GM19467 (cell line): ENCODE measurements at regions not wholly inside any gene's neighbourhood (a gene's known extent, or its start where the extent isn't known, plus 50 kb on each side); places are given as distances from the start of the nearest gene placed in this dataset.

ENCODE experiments used
- ATAC-seq: cut with Tn5 transposase; IDR thresholded peaks from one replicate; pipeline ENCODE4 v1.9.1; 2021; ENCODE audit warnings: mild to moderate bottlenecking, moderate library complexity; ENCODE audit not compliant: unreplicated experiment

DNA sequence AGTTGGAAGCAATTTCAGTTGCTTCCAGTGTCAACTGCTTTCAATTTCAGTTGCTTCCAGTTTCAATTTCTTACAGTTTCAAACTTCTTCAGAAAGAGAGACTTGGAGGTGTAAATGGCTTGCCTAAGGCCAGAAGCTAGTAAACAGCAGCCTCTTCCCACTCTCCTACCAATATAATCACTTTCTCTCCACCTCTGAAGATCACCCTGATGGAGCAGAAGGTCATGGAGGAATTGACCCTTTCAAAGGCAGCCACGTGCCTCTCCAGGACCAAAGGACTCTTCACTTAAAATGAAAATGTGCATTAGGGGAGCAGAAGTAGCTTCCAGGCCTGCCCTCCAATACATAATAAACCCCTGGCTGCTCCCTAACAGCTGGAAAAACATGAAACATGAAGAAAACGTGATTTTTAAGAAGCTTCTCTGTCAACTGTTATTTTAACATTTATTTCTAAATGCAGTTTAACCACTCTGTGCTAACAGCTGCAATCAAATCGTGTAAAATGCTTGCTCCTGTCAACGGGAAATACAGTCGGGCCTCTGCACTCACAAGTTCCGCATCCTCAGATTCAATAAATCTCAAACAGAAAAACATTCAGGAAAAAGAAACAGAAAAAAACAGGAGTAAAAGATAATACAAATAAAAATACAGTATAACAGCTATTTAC lies 1020.6 kb downstream of the XPNPEP1 start:
- peak; percentile 52 for ATAC-seq

DNA sequence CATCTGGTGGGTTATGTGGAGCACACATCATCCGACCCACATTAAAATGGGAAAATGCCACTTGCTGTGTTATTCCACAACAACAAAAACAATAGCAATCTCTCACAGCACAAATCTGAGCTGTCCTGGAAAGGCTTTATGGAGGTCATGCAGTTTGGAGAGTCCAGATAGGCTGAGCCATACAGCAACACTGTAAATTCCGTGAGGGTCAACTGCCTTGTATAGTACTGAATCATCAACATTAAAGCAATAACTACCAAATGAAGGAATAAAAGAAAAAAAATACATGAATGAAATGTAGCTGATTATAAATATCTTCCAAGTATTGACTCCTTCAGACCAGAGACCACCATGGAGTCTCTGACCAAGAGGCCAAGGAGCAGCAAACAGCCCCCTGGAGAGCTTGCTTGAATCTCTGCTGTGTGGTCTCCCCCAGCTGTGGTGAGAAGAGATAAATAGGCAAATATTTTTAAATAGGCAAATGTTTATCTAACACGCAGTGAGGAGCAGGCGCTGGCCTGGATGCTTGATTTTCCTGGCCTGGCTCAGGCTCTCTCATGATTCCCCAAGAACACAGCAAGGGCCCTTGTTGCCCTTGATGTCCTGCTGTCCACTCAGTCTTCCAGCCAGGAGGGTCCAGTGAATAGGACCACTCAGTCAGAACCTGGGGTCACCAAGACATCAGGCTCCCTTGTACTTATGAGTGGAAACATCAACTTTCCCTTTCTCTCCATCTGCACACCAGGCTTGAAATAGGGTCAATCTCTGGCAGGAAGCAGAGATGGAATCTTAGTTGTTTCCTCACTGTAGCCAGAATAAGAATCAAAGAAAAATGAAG lies 1021.3 kb downstream of the XPNPEP1 start:
- ATAC-seq: peak; percentile 8

DNA sequence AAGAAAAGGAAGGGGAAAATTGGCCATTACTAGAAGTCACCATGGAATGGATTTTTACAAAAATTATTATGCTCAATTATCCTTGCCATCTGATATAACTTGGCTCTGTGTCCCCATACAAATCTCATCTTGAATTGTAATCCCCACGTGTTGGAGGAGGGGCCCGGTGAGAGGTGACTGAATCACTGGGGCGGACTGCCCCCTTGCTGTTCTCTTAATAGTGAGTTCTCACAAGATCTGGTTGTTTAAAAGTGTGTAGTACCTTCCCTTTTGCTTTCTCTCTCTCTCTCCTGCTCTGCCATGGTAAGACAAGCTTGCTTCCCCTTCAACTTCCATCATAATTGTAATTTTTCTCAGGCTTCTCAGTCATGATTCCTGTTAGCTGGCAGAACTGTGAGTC lies 1023.6 kb downstream of the XPNPEP1 start:
- ATAC-seq: no peak

DNA sequence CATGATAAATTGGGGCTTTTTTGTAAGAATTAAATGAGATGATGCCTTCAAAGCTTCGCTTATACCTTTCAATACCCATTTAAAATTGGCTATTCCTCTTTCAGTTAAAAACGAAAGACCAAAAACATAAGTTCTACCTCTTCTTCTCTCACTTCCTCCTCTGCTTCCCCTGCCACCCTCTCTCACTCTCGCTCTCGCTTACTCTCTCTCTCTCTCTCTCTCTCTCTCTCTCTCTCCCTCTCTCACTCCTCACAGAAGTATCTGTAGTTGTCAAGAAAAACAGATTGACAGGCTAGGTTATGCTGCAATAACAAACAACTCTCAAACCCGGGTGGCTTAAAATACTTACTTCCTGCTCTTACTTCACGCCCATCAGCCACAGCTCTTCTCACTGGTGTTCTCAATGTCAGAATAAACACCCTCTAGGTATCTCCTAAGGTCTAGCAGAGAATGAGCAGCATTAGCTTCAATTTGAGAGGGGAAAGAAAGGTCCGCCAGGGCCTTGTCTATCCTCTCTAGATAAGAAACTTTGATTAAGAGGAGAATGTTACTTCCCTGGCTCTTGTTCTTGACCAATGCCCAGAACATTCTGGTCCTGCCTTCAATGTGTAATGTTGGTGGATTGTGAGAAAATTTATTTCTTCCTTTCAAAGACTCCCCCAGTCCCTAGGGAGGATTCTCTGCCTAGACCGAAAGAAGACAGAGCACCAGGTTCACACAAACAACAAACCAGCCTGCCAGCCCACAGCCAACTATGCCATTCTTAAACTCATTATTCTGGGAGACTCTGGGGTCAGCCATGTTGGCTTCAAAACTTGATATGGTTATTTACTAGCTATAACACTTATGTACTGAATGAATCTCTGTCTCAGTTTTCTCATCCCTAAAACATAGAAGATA lies 1028.7 kb downstream of the XPNPEP1 start:
- ATAC-seq: peak; percentile 73

DNA sequence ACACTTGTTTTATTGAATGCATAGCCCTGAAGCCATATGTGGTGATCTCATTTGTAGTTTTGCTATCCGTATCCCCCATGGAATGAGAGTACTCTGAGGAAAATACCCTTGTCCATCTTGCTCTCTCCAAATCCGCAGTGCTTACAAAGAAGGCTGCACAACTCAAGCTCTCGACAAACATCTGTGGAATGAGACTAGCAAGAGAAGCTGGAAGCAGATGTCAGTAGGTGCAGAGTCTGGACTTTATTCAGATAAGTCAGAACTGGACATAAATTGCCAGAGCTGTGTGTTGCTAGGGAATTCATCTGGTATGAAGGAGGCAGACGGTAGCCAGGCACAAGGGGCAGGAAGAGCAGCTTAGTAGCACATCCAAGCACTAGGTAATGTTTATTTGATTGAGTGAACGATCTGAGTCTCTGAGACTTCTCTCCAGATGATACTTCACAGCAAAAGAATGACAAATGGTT lies 1046.2 kb downstream of the XPNPEP1 start:
- ATAC-seq: no peak

DNA sequence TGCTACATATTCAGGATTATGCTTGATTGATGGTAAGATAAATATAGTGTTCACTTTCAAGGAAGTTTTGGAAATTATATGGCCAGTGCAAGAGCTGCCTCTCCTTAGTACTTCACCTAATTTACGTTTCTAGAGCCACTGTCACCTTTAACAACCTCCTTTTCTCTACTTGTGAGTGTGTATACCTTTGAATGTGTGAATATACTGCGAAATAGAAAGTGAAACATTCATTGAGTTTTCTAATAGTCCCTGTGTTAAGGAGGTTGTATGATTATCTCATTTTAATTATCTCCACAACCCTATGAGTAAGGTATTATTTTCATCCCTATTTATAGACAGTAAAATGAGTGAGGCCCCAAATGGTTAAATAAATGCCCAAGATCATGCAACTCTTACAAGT lies 1050.5 kb downstream of the XPNPEP1 start:
- peak; percentile 65 for ATAC-seq

DNA sequence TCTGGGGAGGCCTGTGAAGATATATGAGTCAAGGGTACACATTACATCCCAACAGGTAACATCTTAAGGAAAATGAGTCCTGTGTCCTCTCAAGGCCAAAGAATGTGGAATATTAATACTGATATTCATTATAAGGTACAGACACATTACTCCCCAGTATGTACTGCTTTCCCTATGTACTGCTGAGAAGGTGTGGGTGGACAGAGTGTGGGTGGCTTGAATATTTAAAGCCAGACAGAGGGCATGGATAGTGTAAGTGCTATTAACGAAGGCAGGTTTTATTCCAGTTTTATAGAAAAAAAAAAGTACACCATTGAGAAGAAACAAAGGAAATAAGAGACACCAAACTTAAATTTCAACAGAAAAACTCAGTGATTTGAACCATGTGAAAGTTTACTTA lies 1054.4 kb downstream of the XPNPEP1 start:
- no peak for ATAC-seq

DNA sequence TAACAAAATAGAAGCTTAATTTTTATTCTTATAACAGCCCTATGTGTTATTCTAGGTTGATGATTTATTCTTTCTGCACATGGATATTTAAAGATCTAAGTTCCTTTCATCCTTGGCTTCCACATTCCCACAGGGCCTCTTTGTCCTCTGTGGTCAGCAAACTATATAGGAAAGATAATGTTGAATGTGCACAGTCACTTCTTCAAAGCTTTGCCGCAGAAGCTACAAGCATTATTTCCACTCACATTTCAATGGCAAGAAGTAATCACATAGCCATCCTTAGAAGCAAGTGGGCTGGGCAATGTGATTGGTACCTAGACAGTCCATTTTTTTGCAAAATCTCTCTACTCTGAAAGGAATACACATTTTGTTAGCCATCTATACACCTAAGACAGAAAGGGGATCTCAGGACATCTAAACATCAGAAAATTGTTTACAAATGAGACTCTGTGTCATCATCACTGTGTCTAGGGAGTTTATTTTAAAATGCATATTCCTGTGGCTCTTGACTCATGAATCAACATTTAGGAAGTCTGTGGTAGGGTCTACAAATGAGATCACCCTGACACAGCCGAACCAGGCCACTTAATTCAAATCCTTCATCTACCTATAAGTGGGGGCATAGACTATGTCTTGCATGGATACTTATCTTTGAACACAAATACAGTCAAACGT lies 1060.5 kb downstream of the XPNPEP1 start:
- no peak for ATAC-seq

DNA sequence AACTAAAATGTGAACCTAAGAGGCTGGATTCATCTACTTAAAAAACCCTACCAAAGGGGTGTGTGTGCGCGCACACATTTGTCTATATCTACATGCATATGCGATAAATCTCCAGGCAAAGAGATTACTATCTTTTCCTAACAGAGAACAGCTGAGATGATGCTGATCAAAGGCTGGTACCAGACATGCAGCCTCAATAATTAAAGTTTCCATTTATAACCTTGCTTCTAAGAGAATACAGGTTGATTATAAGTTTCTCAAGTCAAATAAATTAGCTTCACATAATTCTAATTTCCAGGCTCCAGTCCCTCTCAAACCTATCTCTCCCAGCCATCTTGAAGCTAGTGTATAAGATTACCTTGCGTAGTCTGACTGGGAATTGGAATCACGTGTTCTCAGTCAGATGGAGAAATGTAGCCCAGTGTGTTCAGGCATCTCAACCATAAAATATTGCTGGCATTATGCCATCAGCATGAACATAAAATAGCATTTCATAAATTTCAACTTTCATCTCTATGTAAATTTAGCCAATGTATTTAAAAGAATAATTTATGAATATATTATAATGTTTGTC lies 1062.0 kb downstream of the XPNPEP1 start:
- no peak for ATAC-seq

DNA sequence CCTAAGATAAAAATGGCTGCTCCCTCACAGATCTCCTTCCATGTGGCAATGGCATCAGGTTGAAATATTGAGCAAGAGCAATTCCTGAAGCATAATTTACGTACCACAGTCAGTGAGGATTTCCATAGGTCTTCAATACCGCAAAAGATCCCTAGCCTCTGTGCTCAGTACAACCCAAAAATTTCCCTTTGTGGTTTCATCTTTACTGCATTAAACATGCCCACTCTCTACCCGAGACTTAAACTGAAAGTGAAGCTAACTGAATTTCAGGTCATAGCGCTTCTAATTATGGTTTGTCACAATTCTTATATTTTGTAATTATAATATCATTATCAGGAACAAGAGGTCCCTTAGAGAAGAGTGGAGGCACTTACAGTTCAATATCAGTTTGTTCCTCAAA lies 1071.1 kb downstream of the XPNPEP1 start:
- peak; percentile 59 for ATAC-seq

DNA sequence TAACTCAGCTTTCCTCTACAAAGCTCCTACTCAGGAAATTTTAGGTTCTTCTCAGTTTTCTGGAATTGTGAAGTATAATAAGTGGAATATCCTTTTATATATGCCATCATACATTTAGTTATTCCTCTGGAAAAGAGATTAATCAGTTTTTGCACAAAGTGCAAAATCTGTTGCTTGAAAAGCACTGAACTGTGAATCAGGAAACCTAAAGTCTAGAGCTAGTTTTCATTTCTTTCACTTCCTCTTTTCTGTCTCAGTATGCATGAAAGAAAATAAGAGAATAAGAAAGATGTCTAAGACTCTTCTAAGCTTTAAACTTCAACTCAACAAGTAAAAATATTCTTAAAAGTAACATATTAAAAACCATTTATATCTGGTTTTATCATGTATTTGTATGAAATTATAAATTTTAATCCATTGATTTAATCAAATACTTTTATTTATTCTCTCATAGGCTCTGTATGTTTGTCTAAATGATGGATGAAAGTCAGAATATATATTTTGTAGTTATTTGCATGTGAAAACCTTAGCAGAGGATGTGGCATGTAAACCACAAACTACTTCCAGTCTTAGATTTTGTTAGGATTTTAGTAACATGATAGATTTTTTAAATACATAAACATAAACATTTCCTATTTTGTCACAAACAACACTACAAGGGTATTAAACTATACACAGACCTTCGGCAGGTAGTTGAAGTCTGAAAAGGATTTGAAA lies 1073.0 kb downstream of the XPNPEP1 start:
- peak; percentile 78 for ATAC-seq

DNA sequence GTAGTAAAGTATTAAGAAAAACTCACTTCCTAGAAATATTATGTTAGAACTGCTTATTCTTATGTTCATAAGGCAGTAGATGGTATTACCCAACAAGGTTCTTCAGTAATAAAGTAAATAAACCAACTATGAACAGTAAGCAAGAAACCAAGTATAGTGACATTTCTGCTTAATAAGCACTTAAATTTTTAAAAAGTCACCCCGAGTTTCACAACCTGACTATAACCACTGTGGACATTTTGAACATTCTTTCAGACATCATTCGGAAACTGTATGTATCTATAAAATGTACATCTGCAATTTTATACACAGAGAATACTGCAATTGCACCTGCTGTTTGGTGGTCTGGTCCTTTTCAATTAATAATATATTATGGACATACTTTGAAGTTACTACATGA lies 1073.6 kb downstream of the XPNPEP1 start:
- no peak for ATAC-seq

DNA sequence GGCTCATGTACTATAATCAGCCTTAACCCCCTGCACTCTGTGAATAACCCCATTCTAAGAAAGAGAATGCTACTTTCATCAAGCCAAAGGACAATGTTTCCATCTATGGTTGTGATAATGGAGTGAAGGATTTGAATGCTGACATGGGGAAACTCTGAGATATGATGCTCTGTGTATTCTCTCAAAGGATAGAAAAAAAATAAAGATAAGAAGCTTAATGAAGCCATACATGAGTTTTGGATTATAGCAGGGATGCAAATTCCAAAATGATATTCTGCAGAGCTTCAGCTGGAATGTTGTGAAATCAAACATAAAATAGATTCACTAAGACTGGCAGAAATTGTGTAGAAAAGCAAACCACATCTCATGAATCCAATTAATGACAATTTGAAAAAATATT lies 1074.1 kb downstream of the XPNPEP1 start:
- no peak for ATAC-seq

DNA sequence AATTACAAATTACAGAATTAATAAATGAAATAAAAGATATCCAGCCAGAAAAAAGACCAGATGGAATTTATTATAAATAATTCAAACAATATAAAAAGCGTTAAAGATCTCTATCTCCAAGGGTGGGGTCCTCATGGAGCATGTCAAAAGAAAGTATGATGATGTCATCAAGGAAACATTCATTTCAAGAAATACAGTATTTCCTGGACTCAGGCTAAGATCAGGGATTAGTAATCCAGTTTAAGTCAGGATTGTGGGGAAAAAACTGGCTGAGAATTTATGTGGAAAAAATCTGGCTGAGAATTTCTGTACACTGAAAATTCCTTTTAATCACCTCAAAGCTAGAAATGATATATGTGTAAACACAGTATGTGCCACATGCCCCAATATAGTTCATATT lies 1075.3 kb downstream of the XPNPEP1 start:
- no peak for ATAC-seq

DNA sequence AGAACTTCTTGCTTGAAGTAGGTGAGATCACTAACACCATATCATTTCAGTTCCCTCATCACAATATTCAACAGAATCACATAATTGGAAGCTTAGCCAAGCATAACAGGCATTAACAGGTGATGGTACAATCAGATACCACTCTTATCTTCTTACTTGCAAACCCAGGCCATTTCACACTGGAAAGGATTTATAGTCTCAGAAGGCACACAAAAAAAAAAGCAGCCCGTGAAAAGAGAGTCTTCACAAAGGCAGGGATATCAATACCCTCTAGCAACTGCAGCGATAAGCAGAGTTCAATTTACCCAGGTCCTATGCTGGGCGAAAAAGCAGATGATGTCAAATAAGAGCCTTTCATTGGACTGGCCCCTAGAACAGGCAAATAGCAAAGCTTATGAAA lies 1082.4 kb downstream of the XPNPEP1 start:
- no peak for ATAC-seq

DNA sequence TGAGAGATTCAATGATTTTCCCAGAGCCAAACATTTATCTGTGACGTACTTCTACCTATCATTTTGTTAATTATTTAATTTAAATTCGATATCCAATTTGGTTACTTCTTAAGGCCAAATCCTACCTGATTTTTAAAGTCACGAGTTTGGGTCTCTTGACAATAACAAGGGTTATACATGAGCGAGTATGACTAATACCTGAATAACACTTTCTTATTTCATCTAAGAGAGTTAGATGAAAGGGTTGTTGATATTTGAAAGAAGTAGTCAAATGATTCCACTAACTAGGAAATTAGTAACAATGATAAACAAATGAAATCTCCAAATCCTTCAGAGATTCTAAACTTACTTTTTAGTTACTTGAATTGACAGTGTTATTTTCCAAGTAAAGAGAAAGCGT lies 1086.9 kb downstream of the XPNPEP1 start:
- no peak for ATAC-seq

DNA sequence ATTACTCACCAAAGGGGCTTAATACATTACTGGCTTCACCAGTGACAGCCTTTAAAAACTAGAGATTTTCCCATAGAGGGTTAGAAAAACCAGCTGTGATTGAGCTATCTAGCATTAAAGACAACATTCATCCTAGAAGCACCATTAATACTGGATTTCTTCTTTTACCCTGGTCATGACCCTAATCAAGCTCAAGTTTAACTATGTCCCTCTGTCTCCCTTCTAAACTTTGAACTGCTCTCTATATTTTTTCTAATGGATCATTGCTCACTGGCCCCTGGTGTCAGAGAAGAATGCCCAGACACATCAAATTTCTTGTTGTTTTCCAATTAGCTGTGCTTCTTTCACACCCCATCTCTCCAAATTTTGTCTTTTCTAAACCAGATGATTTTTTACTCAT lies 1101.3 kb downstream of the XPNPEP1 start:
- ATAC-seq: no peak

DNA sequence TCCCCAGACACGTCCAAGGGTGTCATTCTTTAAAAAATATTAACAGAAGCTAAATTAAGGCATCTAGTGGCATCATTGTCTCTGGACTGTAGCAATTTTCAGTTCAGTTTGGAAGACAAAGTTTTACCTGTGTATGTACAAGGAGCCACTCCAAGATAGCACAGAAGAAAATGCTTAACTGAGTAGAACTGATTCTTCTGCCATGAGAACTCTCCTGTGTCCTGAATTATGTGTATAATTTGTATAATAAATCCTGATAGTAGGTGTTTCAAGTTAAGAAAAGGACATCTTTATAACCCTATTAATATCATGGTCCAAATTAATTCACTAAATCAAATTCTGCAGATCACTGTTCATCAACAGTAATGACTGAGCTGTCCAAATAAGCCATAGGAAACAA lies 1104.0 kb downstream of the XPNPEP1 start:
- no peak for ATAC-seq

DNA sequence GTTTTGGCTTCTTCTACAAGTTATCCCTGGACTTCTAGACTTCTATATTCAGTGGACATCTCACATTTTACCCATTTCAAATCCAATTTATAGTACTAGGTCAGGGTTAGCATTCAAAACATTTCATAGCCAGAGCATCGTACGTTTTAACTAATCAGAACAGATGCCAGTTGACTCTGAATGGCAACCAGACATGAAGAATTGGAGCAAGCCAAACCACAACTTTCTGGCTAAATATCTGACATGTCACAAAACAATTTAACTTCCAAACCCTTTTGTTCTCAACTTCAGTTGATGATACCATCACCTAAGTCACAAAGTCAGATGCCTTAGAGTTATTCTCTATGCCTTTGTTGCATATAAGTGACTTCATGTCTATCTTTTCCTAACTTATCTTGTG lies 1105.7 kb downstream of the XPNPEP1 start:
- ATAC-seq: no peak

DNA sequence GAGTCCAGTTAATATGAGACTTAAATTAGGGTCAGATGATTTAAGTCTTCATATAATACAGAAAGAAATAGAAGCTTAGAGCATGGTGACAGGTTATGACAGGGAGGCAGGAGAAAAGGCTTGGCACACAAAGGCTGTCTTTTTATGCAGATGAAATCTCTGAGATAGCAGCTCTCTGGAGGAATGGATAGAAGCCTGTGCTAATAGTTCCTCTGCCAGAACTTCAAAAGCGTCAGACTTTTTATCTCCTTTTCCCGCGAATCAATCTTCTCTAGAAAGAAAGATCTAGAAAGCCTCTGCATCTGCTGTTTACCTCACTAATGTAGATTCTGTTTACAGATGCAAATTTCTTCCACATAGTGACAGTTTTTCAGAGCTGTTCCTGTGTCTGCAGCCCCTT lies 1106.2 kb downstream of the XPNPEP1 start:
- ATAC-seq: no peak
